H9 (cell line): ENCODE measurements at regions not wholly inside any gene's neighbourhood (a gene's known extent, or its start where the extent isn't known, plus 50 kb on each side); places are given as distances from the start of the nearest gene placed in this dataset.

Source experiments
- DNase-seq: peaks from one replicate; pipeline ENCODE4 v3.0.0-alpha.2; 2017
- H2AFZ ChIP-seq: one replicate; pipeline ENCODE4 v1.6.1; 2013; ENCODE audit warnings: mild to moderate bottlenecking, low read length, control low read depth, moderate library complexity
- H2AK5ac ChIP-seq: 2 replicates; pipeline ENCODE4 v1.6.1; 2013; ENCODE audit warnings: low read length, control low read depth, mixed read lengths; ENCODE audit not compliant: insufficient read length
- H2BK120ac ChIP-seq: one replicate; pipeline ENCODE4 v1.6.1; 2013; ENCODE audit warnings: low read depth, mild to moderate bottlenecking, low read length, control low read depth, inconsistent platforms; ENCODE audit not compliant: poor library complexity, severe bottlenecking
- H2BK12ac ChIP-seq: 2 replicates; pipeline ENCODE4 v1.6.1; 2013; ENCODE audit warnings: low read length, control low read depth, mixed read lengths, low read depth; ENCODE audit not compliant: insufficient read length
- H2BK15ac ChIP-seq: 2 replicates; pipeline ENCODE4 v1.6.1; 2013; ENCODE audit warnings: low read depth, low read length, control low read depth
- H2BK20ac ChIP-seq: one replicate; pipeline ENCODE4 v1.6.1; 2013; ENCODE audit warnings: low read depth, mild to moderate bottlenecking, low read length, control low read depth, inconsistent platforms; ENCODE audit not compliant: poor library complexity, severe bottlenecking
- H2BK5ac ChIP-seq: 2 replicates; pipeline ENCODE4 v1.6.1; 2013; ENCODE audit warnings: low read length, control low read depth, mixed read lengths; ENCODE audit not compliant: insufficient read length
- H3K14ac ChIP-seq: 2 replicates; pipeline ENCODE4 v1.6.1; 2013; ENCODE audit warnings: low read length, control low read depth; ENCODE audit not compliant: insufficient read depth
- H3K18ac ChIP-seq: 2 replicates; pipeline ENCODE4 v1.6.1; 2013; ENCODE audit warnings: low read depth, mild to moderate bottlenecking, mixed read lengths, low read length, control low read depth; ENCODE audit not compliant: insufficient read length
- H3K23ac ChIP-seq: 2 replicates; pipeline ENCODE4 v1.6.1; 2013; ENCODE audit warnings: low read length, control low read depth, mixed read lengths, low read depth; ENCODE audit not compliant: insufficient read length
- H3K23me2 ChIP-seq: 2 replicates; pipeline ENCODE4 v1.6.1; 2013; ENCODE audit warnings: low read depth, mild to moderate bottlenecking, mixed read lengths, low read length, control low read depth; ENCODE audit not compliant: insufficient read length, poor library complexity, severe bottlenecking
- H3K27ac ChIP-seq: 2 replicates; pipeline ENCODE4 v1.5.1; 2013; ENCODE audit warnings: low read length, control low read depth, mixed read lengths, low read depth; ENCODE audit not compliant: insufficient read length
- H3K27me3 ChIP-seq: 2 replicates; pipeline ENCODE4 v1.6.1; 2013; ENCODE audit warnings: low read length, control low read depth, inconsistent platforms; ENCODE audit not compliant: insufficient read depth
- H3K4ac ChIP-seq: 2 replicates; pipeline ENCODE4 v1.6.1; 2013; ENCODE audit warnings: low read depth, mild to moderate bottlenecking, control low read depth, inconsistent platforms, low read length, moderate library complexity
- H3K4me1 ChIP-seq: 2 replicates; pipeline ENCODE4 v1.6.1; 2013; ENCODE audit warnings: low read length, control low read depth, inconsistent platforms; ENCODE audit not compliant: insufficient read depth
- H3K4me2 ChIP-seq: 2 replicates; pipeline ENCODE4 v1.6.1; 2013; ENCODE audit warnings: low read length, control low read depth, mixed read lengths; ENCODE audit not compliant: insufficient read length, insufficient read depth
- H3K56ac ChIP-seq: 2 replicates; pipeline ENCODE4 v1.6.1; 2013; ENCODE audit warnings: low read depth, mild to moderate bottlenecking, mixed read lengths, low read length, control low read depth; ENCODE audit not compliant: insufficient read length
- H3K79me1 ChIP-seq: 2 replicates; pipeline ENCODE4 v1.6.1; 2013; ENCODE audit warnings: low read depth, mild to moderate bottlenecking, moderate library complexity, low read length, control low read depth, inconsistent platforms; ENCODE audit not compliant: insufficient read depth, poor library complexity, severe bottlenecking
- H3K79me2 ChIP-seq: 2 replicates; pipeline ENCODE4 v1.6.1; 2013; ENCODE audit warnings: low read length, control low read depth, inconsistent platforms; ENCODE audit not compliant: insufficient read depth
- H3K9ac ChIP-seq: 2 replicates; pipeline ENCODE4 v1.6.1; 2013; ENCODE audit warnings: low read length, control low read depth, mixed read lengths; ENCODE audit not compliant: insufficient read length; ENCODE audit errors: extremely low read depth
- H3K9me3 ChIP-seq: one replicate; pipeline ENCODE4 v1.6.1; 2013; ENCODE audit warnings: low read depth, low read length, inconsistent platforms; ENCODE audit not compliant: control insufficient read depth
- H3T11ph ChIP-seq: one replicate; pipeline ENCODE4 v1.6.1; 2013; ENCODE audit warnings: mild to moderate bottlenecking, low read length, control low read depth, inconsistent platforms
- H4K20me1 ChIP-seq: one replicate; pipeline ENCODE4 v1.6.1; 2013; ENCODE audit not compliant: control insufficient read depth, insufficient read length, insufficient read depth
- H4K5ac ChIP-seq: 2 replicates; pipeline ENCODE4 v1.6.1; 2013; ENCODE audit warnings: low read depth, mild to moderate bottlenecking, mixed read lengths, low read length, control low read depth; ENCODE audit not compliant: insufficient read length
- H4K8ac ChIP-seq: replicated peaks from 2 replicates; pipeline ENCODE4 v1.6.1; 2013; ENCODE audit warnings: low read length, control low read depth, mixed read lengths, low read depth; ENCODE audit not compliant: insufficient read length
- H4K91ac ChIP-seq: 2 replicates; pipeline ENCODE4 v1.6.1; 2013; ENCODE audit warnings: low read depth, mild to moderate bottlenecking, moderate library complexity, mixed read lengths, low read length, control low read depth; ENCODE audit not compliant: insufficient read length
- H3K27ac Mint-ChIP-seq, 3 experiments: 2 replicates in 2 of 3; 3 replicates in 1 of 3; pipeline ENCODE4 v1.8.0; 2020 to 2021; ENCODE audit warnings: mixed read lengths in 3 of 3, mild to moderate bottlenecking in 1 of 3, moderate library complexity in 1 of 3
- H3K27me3 Mint-ChIP-seq: 2 replicates; pipeline ENCODE4 v1.8.0; 2021; ENCODE audit warnings: low read depth, mild to moderate bottlenecking, moderate library complexity, mixed read lengths
- H3K36me3 Mint-ChIP-seq, 3 experiments: 2 replicates in 2 of 3; 3 replicates in 1 of 3; pipeline ENCODE4 v1.8.0; 2020 to 2021; ENCODE audit warnings: low read depth in 3 of 3, mixed read lengths in 3 of 3; ENCODE audit not compliant: insufficient read depth in 1 of 3
- H3K4me1 Mint-ChIP-seq, 2 experiments: 2 replicates each; pipeline ENCODE4 v1.8.0; 2020; ENCODE audit warnings: mixed read lengths in 2 of 2
- H3K4me3 Mint-ChIP-seq, 2 experiments: 2 replicates in 1 of 2; 3 replicates in 1 of 2; pipeline ENCODE4 v1.8.0; 2020 to 2021; ENCODE audit warnings: mild to moderate bottlenecking in 2 of 2, mixed read lengths in 2 of 2, moderate library complexity in 1 of 2
- H3K9me3 Mint-ChIP-seq, 2 experiments: 2 replicates in 1 of 2; 3 replicates in 1 of 2; pipeline ENCODE4 v1.8.0; 2020; ENCODE audit warnings: mild to moderate bottlenecking in 2 of 2, mixed read lengths in 2 of 2, moderate library complexity in 1 of 2
- WGBS: extraction: QIAGEN DNeasy Blood & Tissue Kit; methylation state at CpG from one replicate; pipeline ENCODE4 v1.1.7; 2013; ENCODE audit warnings: missing lambda C conversion rate, low lambda C conversion rate, mixed read lengths; ENCODE audit not compliant: insufficient read length; ENCODE audit errors: extremely low coverage; 5-methylcytosine and 5-hydroxymethylcytosine counted together
- TF ChIP-seq, protein P1 (sequence below): fragments of 200-600 bp; sonication (generic); conservative IDR thresholded peaks from 3 replicates; pipeline ENCODE4 v1.8.0; 2021; ENCODE audit warnings: antibody characterized with exemption, mild to moderate bottlenecking

DNA sequence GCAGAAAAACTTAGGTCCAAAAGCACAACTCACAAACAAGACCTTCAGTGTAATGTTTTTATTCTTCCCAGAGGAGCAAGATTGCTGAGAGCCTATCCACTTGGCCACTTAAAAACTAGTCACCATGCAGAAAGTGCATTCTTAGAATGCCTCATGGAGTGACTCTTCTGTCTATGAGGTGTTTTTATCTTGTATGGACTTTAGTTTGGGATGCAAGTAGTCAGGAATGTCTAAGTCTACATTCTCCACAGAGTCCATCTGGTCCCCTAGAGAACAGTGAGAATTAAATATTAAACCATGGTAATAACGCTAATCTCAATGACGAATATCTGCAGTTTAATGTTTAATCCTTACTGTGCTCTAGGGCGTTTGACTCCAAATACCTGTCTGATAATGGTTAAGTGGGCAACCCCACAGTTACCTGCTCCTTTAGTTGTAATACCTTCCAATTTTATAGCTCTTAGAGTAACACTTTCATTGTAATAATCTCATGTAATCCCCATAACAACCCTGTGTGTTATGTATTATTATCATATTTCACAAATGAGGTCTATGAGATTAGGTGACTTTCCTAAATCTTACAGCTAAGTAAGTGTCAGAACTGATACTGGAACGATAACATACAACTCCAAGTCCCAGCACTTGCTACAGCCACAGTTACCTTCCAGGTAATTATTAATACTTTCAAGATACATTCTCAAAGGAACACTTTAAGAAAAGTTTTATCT lies 235.6 kb upstream of the JADE1 start:
- peaks cover 33 to 56% of the 10 kb centered on the region in 2 experiments for H3K4me1 Mint-ChIP-seq

More for the DNA sequence above, 235.6 kb upstream of the JADE1 start:
- H3K4me2 ChIP-seq, result no peak overlapping the region
- no peak overlapping the region for H3K9ac ChIP-seq
- H2AK5ac ChIP-seq, result no peak overlapping the region
- no peak overlapping the region for H4K8ac ChIP-seq
- H2AFZ ChIP-seq, result no peak overlapping the region
- H2BK120ac ChIP-seq, result no peak overlapping the region
- no peaks in the 10 kb centered on the region for H3K23me2 ChIP-seq
- no peak overlapping the region for H2BK5ac ChIP-seq
- peaks cover 7% of the 10 kb centered on the region; the same call in 1 of the 2 replicates for H3K4me1 ChIP-seq
- H3T11ph ChIP-seq, result no peak overlapping the region
- no peaks in the 10 kb centered on the region for H3K79me1 ChIP-seq
- H4K91ac ChIP-seq, result no peak overlapping the region
- H3K79me2 ChIP-seq, result no peaks in the 10 kb centered on the region
- Mint-ChIP-seq H3K9me3 (peaks cover 6 to 12% of the 10 kb centered on the region in 2 experiments; a peak in 3 of 5 replicates), H3K4me3 (no peak overlapping the region), H3K36me3 (peaks cover 0 to 9% (median 9%) of the 10 kb centered on the region in 3 experiments; a peak in 5 of 7 replicates), H3K27me3 (no peaks in the 10 kb centered on the region), H3K27ac (no peak overlapping the region)
- H3K4ac ChIP-seq, result no peak overlapping the region
- no peak overlapping the region for H3K23ac ChIP-seq
- no CpG with 5 or more reads among the region's 4 CpGs for WGBS
- no peaks in the 10 kb centered on the region for H3K27me3 ChIP-seq
- H3K18ac ChIP-seq, result no peak overlapping the region
- no peak overlapping the region for H3K27ac ChIP-seq
- no peak overlapping the region for H3K14ac ChIP-seq
- H3K9me3 ChIP-seq, result no peaks in the 10 kb centered on the region
- TF ChIP-seq, protein P1, sequence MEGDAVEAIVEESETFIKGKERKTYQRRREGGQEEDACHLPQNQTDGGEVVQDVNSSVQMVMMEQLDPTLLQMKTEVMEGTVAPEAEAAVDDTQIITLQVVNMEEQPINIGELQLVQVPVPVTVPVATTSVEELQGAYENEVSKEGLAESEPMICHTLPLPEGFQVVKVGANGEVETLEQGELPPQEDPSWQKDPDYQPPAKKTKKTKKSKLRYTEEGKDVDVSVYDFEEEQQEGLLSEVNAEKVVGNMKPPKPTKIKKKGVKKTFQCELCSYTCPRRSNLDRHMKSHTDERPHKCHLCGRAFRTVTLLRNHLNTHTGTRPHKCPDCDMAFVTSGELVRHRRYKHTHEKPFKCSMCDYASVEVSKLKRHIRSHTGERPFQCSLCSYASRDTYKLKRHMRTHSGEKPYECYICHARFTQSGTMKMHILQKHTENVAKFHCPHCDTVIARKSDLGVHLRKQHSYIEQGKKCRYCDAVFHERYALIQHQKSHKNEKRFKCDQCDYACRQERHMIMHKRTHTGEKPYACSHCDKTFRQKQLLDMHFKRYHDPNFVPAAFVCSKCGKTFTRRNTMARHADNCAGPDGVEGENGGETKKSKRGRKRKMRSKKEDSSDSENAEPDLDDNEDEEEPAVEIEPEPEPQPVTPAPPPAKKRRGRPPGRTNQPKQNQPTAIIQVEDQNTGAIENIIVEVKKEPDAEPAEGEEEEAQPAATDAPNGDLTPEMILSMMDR, result no peak
- H4K20me1 ChIP-seq, result no peaks in the 10 kb centered on the region
- H3K56ac ChIP-seq, result no peak overlapping the region
- H2BK12ac ChIP-seq, result no peak overlapping the region
- H2BK15ac ChIP-seq, result no peak overlapping the region
- H2BK20ac ChIP-seq, result no peak overlapping the region
- DNase-seq, result no peak
- no peak overlapping the region for H4K5ac ChIP-seq
